B cell (primary cell): ENCODE measurements at regions not wholly inside any gene's neighbourhood (a gene's known extent, or its start where the extent isn't known, plus 50 kb on each side); places are given as distances from the start of the nearest gene placed in this dataset.

Experiments
- ATAC-seq: fragments of 200-7000 bp; cut with Tn5 transposase; one replicate; pipeline ENCODE4 v1.10.0; 2021; ENCODE audit warnings: low read depth, mild to moderate bottlenecking, moderate number of reproducible peaks, moderate library complexity
- CTCF ChIA-PET: fragments of 350-600 bp; sonication (Branson Sonifier 250); formaldehyde crosslinking; loops from one replicate; lab custom pipeline; 2021; ENCODE audit warnings: antibody characterized with exemption, inconsistent platforms; lab: Charles Lee
- POLR2A ChIA-PET: fragments of 350-600 bp; sonication (Branson Sonifier 250); formaldehyde crosslinking; loops from one replicate; lab custom pipeline; 2021; ENCODE audit warnings: antibody characterized with exemption; lab: Charles Lee
- DNase-seq: peaks from one replicate; pipeline ENCODE4 v3.0.0; 2013
- H2AFZ ChIP-seq: 2 replicates; pipeline ENCODE4 v1.6.1; 2012; ENCODE audit warnings: mild to moderate bottlenecking, low read depth, low read length; ENCODE audit not compliant: insufficient read depth, poor library complexity, severe bottlenecking
- H3K27ac ChIP-seq, 2 donors: 1 replicate in 1 of 2; 2 replicates in 1 of 2; pipeline ENCODE4 v1.5.1; 2012 to 2013; ENCODE audit warnings: low read length in 2 of 2, mild to moderate bottlenecking in 2 of 2, moderate library complexity in 1 of 2
- H3K27me3 ChIP-seq, 4 experiments: fragments of 200-600 bp in 1 of 4; sonication (generic) in 1 of 4; replicated peaks in 1 of 4; 1 replicate in 2 of 4; 2 replicates in 2 of 4; pipeline versions ENCODE4 v1.6.1 to v1.7.0; 2013 to 2016; ENCODE audit warnings: low read length in 3 of 4, mild to moderate bottlenecking in 2 of 4, mixed read lengths in 1 of 4, moderate library complexity in 1 of 4; ENCODE audit not compliant: insufficient read depth in 4 of 4, control insufficient read depth in 3 of 4; ENCODE audit errors: control extremely low read depth in 1 of 4
- H3K36me3 ChIP-seq, 2 experiments: replicated peaks in 1 of 2; 1 replicate in 1 of 2; 2 replicates in 1 of 2; pipeline versions ENCODE4 v1.6.1 to v1.7.1; 2013; ENCODE audit warnings: low read length in 1 of 2; ENCODE audit not compliant: insufficient read depth in 2 of 2, control insufficient read depth in 1 of 2; ENCODE audit errors: control extremely low read depth in 1 of 2, extremely low read depth in 1 of 2
- H3K4me1 ChIP-seq, 2 donors: fragments of 200-600 bp in 1 of 2; sonication (generic) in 1 of 2; 1 replicate in 1 of 2; 2 replicates in 1 of 2; pipeline versions ENCODE4 v1.5.1 to v1.6.1; 2013 to 2017; ENCODE audit warnings: low read length in 2 of 2; ENCODE audit not compliant: control insufficient read depth in 2 of 2, insufficient read depth in 2 of 2
- H3K4me2 ChIP-seq: replicated peaks from 2 replicates; pipeline ENCODE3; 2012; ENCODE audit warnings: mild to moderate bottlenecking, low read depth, low read length; ENCODE audit not compliant: poor library complexity, severe bottlenecking
- H3K4me3 ChIP-seq, 5 experiments: fragments of 200-600 bp in 1 of 5; sonication (generic) in 1 of 5; 1 replicate in 3 of 5; 2 replicates in 2 of 5; pipeline versions ENCODE4 v1.5.1 to v1.7.0; 2011 to 2016; ENCODE audit warnings: low read length in 4 of 5, mild to moderate bottlenecking in 4 of 5, low read depth in 2 of 5, control low read depth in 1 of 5, moderate library complexity in 1 of 5; ENCODE audit not compliant: insufficient read depth in 1 of 5; ENCODE audit errors: control extremely low read depth in 1 of 5, extremely low read depth in 1 of 5
- H3K79me2 ChIP-seq: fragments of 200-600 bp; sonication (generic); one replicate; pipeline ENCODE4 v1.6.0; 2016; ENCODE audit warnings: low read length; ENCODE audit not compliant: control insufficient read depth, insufficient read depth
- H3K9ac ChIP-seq: fragments of 200-600 bp; sonication (generic); 2 replicates; pipeline ENCODE4 v1.6.1; 2017; ENCODE audit warnings: mild to moderate bottlenecking, low read length, moderate library complexity
- H3K9me3 ChIP-seq, 3 donors: one replicate each; pipeline versions ENCODE4 v1.6.1 to v1.7.1; 2013; ENCODE audit warnings: low read length in 2 of 3; ENCODE audit not compliant: control insufficient read depth in 2 of 3, insufficient read depth in 1 of 3; ENCODE audit errors: control extremely low read depth in 1 of 3
- H4K20me1 ChIP-seq: 2 replicates; pipeline ENCODE4 v1.6.0; 2012; ENCODE audit warnings: mild to moderate bottlenecking, low read length; ENCODE audit not compliant: insufficient read depth, control insufficient read depth, poor library complexity, severe bottlenecking
- H3K27ac Mint-ChIP-seq: one replicate; pipeline ENCODE4 v1.8.0; 2021; ENCODE audit warnings: mixed read lengths
- H3K27me3 Mint-ChIP-seq: one replicate; pipeline ENCODE4 v1.8.0; 2021; ENCODE audit warnings: mixed read lengths
- H3K4me1 Mint-ChIP-seq: one replicate; pipeline ENCODE4 v1.8.0; 2021; ENCODE audit warnings: mixed read lengths
- H3K4me3 Mint-ChIP-seq: one replicate; pipeline ENCODE4 v1.8.0; 2021; ENCODE audit warnings: mixed read lengths
- H3K9me3 Mint-ChIP-seq: one replicate; pipeline ENCODE4 v1.8.0; 2022; ENCODE audit warnings: mixed read lengths; ENCODE audit not compliant: insufficient read depth
- CTCF ChIP-seq: fragments of 200-600 bp; IDR thresholded peaks from one replicate; pipeline ENCODE4 v1.8.0; 2022; ENCODE audit warnings: antibody characterized with exemption, mild to moderate bottlenecking
- EZH2 ChIP-seq: IDR thresholded peaks from 2 replicates; pipeline ENCODE4 v1.6.1; 2012; ENCODE audit warnings: borderline replicate concordance, low read depth, mild to moderate bottlenecking, moderate library complexity, low read length; ENCODE audit not compliant: insufficient read depth, poor library complexity, severe bottlenecking
- WGBS: methylation state at CpG from one replicate; pipeline ENCODE4 v1.1.5; 2013; ENCODE audit warnings: missing lambda C conversion rate; ENCODE audit not compliant: insufficient coverage; 5-methylcytosine and 5-hydroxymethylcytosine counted together
- intact Hi-C: fragments of 100-400 bp; cut with micrococcal nuclease; formaldehyde crosslinking; loops from one replicate; pipeline ENCODE4 v1.10.0; 2022

DNA sequence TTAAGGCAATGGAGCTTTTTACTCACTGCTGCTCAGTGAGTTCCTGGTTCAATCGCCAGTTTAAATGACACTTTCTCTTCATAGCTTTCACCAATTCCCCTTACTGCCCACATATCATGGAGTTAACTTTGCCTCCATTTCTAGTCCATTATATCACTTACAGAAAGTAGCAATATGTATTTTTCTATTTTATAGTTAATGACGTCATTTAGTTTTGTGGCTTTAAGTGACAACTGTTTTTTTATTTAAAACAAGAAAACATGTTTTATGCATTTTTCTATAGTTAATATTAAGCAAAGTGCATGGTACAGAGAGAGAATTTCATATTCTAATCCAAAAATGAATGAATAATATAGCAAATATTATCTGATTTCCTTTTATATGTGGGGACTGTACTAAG is 363.3 kb downstream of the CDC14C start:
- Histone ChIP-seq H3K4me1 (no peaks in the 10 kb centered on the region), H3K27me3 (no peaks in the 10 kb centered on the region), H3K9me3 (no peaks in the 10 kb centered on the region), H3K27ac (no peak overlapping the region), H3K4me2 (no peak overlapping the region), H3K36me3 (no peaks in the 10 kb centered on the region), H2AFZ (no peak overlapping the region), H3K79me2 (no peaks in the 10 kb centered on the region), H3K4me3 (no peak overlapping the region), H4K20me1 (no peaks in the 10 kb centered on the region), H3K9ac (no peak overlapping the region)
- no peak for DNase-seq
- TF ChIP-seq CTCF: no peak
- TF ChIP-seq EZH2: no peak
- ChIA-PET POLR2A (no interaction called here), CTCF (no interaction called here)
- H3K27me3 Mint-ChIP-seq: no peaks in the 10 kb centered on the region
- ATAC-seq: no peak
- intact Hi-C loops: no loop called here
- H3K27ac Mint-ChIP-seq: no peak overlapping the region
- no peaks in the 10 kb centered on the region for H3K9me3 Mint-ChIP-seq
- H3K4me3 Mint-ChIP-seq: no peak overlapping the region
- whole genome bisulfite sequencing: no CpG with 5 or more reads among the region's 2 CpGs
- H3K4me1 Mint-ChIP-seq: no peaks in the 10 kb centered on the region

- Mint-ChIP-seq H3K9me3 (no peaks in the 10 kb centered on the region), H3K27ac (no peak overlapping the region), H3K27me3 (no peaks in the 10 kb centered on the region), H3K4me1 (no peaks in the 10 kb centered on the region), H3K4me3 (no peak overlapping the region)
- DNase-seq (no peak), ATAC-seq (no peak)
- Histone ChIP-seq H3K79me2 (no peaks in the 10 kb centered on the region), H4K20me1 (no peaks in the 10 kb centered on the region), H3K36me3 (no peaks in the 10 kb centered on the region), H3K9me3 (no peaks in the 10 kb centered on the region), H3K27ac (no peak overlapping the region), H3K27me3 (no peaks in the 10 kb centered on the region), H2AFZ (no peak overlapping the region), H3K9ac (no peak overlapping the region), H3K4me3 (no peak overlapping the region), H3K4me1 (no peaks in the 10 kb centered on the region), H3K4me2 (no peak overlapping the region)
- POLR2A ChIA-PET: no interaction called here
- WGBS: no CpG with 5 or more reads among the region's 4 CpGs
- intact Hi-C loops: no loop called here
- CTCF ChIA-PET: no interaction called here
- no peak for TF ChIP-seq CTCF
- TF ChIP-seq EZH2: no peak
Measured at GRCh38 chr7:49294611-49295010, 370.3 kb downstream of the CDC14C start.
